ENCODE measurements at regions not wholly inside any gene's neighbourhood (a gene's known extent, or its start where the extent isn't known, plus 50 kb on each side); places are given as distances from the start of the nearest gene placed in this dataset.
"Not testable (repeated sequence)": the region's sequence is repeated elsewhere in the genome, so short reads cannot be mapped to it uniquely, and the experiment has no call there.

GRCh38 chr7:81233208-81233940, 314.5 kb upstream of the SEMA3C start:
- Histone ChIP-seq H3K9me3 (no peaks in the 10 kb centered on the region), H3K36me3 (replicated peaks) (no peaks in the 10 kb centered on the region), H3K4me3 (no peak overlapping the region), H3K4me1 (no peaks in the 10 kb centered on the region), H3K27me3 (ENCODE audit: low read depth) (no peaks in the 10 kb centered on the region)
- no peak for DNase-seq (ENCODE audit: low spot score in 2 of 2)
- in situ Hi-C loops (cut with MboI; ENCODE audit: low sequenced_read_pairs), result loop anchor here (25.0 kb wide), 1 partner anchor 521 kb away; no protein-coding TSS in a partner anchor

GRCh38 chr7:81232084-81232799, 313.4 kb upstream of the SEMA3C start:
- H3K36me3 ChIP-seq (replicated peaks), result no peaks in the 10 kb centered on the region
- no peaks in the 10 kb centered on the region for H3K9me3 ChIP-seq
- no peaks in the 10 kb centered on the region for H3K27me3 ChIP-seq (ENCODE audit: low read depth)
- no peaks in the 10 kb centered on the region for H3K4me1 ChIP-seq
- no peak for DNase-seq (ENCODE audit: low spot score in 2 of 2)
- in situ Hi-C loops (cut with MboI; ENCODE audit: low sequenced_read_pairs), result loop anchor here (25.0 kb wide), 1 partner anchor 520 kb away; no protein-coding TSS in a partner anchor
- H3K4me3 ChIP-seq, result no peak overlapping the region

- Histone ChIP-seq H3K9me3 (no peaks in the 10 kb centered on the region), H3K4me1 (no peaks in the 10 kb centered on the region), H3K36me3 (replicated peaks) (no peaks in the 10 kb centered on the region), H3K4me3 (no peak overlapping the region), H3K27me3 (ENCODE audit: low read depth) (no peaks in the 10 kb centered on the region)
- DNase-seq (ENCODE audit: low spot score in 2 of 2), result no peak
- in situ Hi-C loops (cut with MboI; ENCODE audit: low sequenced_read_pairs), result loop anchor here (25.0 kb wide), 1 partner anchor 519 kb away; no protein-coding TSS in a partner anchor
Measured at GRCh38 chr7:81231301-81231838, 312.5 kb upstream of the SEMA3C start.

GRCh38 chr7:81226234-81226633, 307.4 kb upstream of the SEMA3C start:
- DNase-seq (ENCODE audit: low spot score in 2 of 2), result no peak
- no peak overlapping the region for H3K4me3 ChIP-seq
- H3K4me1 ChIP-seq, result no peaks in the 10 kb centered on the region
- H3K36me3 ChIP-seq (replicated peaks), result no peaks in the 10 kb centered on the region
- H3K9me3 ChIP-seq, result 0 out of 2 replicates have a peak, but pooled peaks cover 4% of the 10 kb centered on the region
- in situ Hi-C loops (cut with MboI; ENCODE audit: low sequenced_read_pairs), result loop anchor here (25.0 kb wide), 1 partner anchor 514 kb away; no protein-coding TSS in a partner anchor
- H3K27me3 ChIP-seq (ENCODE audit: low read depth), result no peaks in the 10 kb centered on the region

- H3K36me3 ChIP-seq (replicated peaks); in situ Hi-C loops (cut with MboI; ENCODE audit: low sequenced_read_pairs); H3K9me3 ChIP-seq; H3K4me3 ChIP-seq; H3K27me3 ChIP-seq (ENCODE audit: low read depth); DNase-seq (ENCODE audit: low spot score in 2 of 2); H3K4me1 ChIP-seq: not testable (repeated sequence)
Measured at GRCh38 chr7:81222692-81223091, 303.8 kb upstream of the SEMA3C start.

- in situ Hi-C loops (cut with MboI; ENCODE audit: low sequenced_read_pairs), result no loop called here
- Histone ChIP-seq H3K36me3 (replicated peaks) (no peaks in the 10 kb centered on the region), H3K4me3 (no peak overlapping the region), H3K4me1 (no peaks in the 10 kb centered on the region), H3K9me3 (0 out of 2 replicates have a peak, but pooled peaks cover 4% of the 10 kb centered on the region), H3K27me3 (ENCODE audit: low read depth) (no peaks in the 10 kb centered on the region)
- DNase-seq (ENCODE audit: low spot score in 2 of 2), result no peak
Measured at GRCh38 chr7:81221527-81222217, 302.8 kb upstream of the SEMA3C start.

GRCh38 chr7:81218480-81219106, 299.7 kb upstream of the SEMA3C start:
- no peaks in the 10 kb centered on the region for H3K9me3 ChIP-seq
- DNase-seq (ENCODE audit: low spot score in 2 of 2), result no peak
- no peaks in the 10 kb centered on the region for H3K4me1 ChIP-seq
- no peaks in the 10 kb centered on the region for H3K36me3 ChIP-seq (replicated peaks)
- in situ Hi-C loops (cut with MboI; ENCODE audit: low sequenced_read_pairs), result no loop called here
- no peaks in the 10 kb centered on the region for H3K27me3 ChIP-seq (ENCODE audit: low read depth)
- no peak overlapping the region for H3K4me3 ChIP-seq

- no peak for DNase-seq (ENCODE audit: low spot score in 2 of 2)
- Histone ChIP-seq H3K36me3 (replicated peaks) (no peaks in the 10 kb centered on the region), H3K27me3 (ENCODE audit: low read depth) (no peaks in the 10 kb centered on the region), H3K4me1 (no peaks in the 10 kb centered on the region), H3K9me3 (no peaks in the 10 kb centered on the region), H3K4me3 (no peak overlapping the region)
- in situ Hi-C loops (cut with MboI; ENCODE audit: low sequenced_read_pairs), result no loop called here
Measured at GRCh38 chr7:81213394-81213793, 294.5 kb upstream of the SEMA3C start.

GRCh38 chr7:81211934-81212320, 293.1 kb upstream of the SEMA3C start:
- no peaks in the 10 kb centered on the region for H3K27me3 ChIP-seq (ENCODE audit: low read depth)
- no peaks in the 10 kb centered on the region for H3K9me3 ChIP-seq
- DNase-seq (ENCODE audit: low spot score in 2 of 2), result no peak
- in situ Hi-C loops (cut with MboI; ENCODE audit: low sequenced_read_pairs), result no loop called here
- no peaks in the 10 kb centered on the region for H3K36me3 ChIP-seq (replicated peaks)
- H3K4me1 ChIP-seq, result no peaks in the 10 kb centered on the region
- no peak overlapping the region for H3K4me3 ChIP-seq

- DNase-seq (ENCODE audit: low spot score in 2 of 2), result no peak
- H3K9me3 ChIP-seq, result no peaks in the 10 kb centered on the region
- no peaks in the 10 kb centered on the region for H3K27me3 ChIP-seq (ENCODE audit: low read depth)
- no peak overlapping the region for H3K4me3 ChIP-seq
- H3K36me3 ChIP-seq (replicated peaks), result no peaks in the 10 kb centered on the region
- in situ Hi-C loops (cut with MboI; ENCODE audit: low sequenced_read_pairs), result no loop called here
- H3K4me1 ChIP-seq, result no peaks in the 10 kb centered on the region
Measured at GRCh38 chr7:81211204-81211933, 292.5 kb upstream of the SEMA3C start.

- no peak for DNase-seq (ENCODE audit: low spot score in 2 of 2)
- Histone ChIP-seq H3K4me3 (no peak overlapping the region), H3K9me3 (no peaks in the 10 kb centered on the region), H3K27me3 (ENCODE audit: low read depth) (no peaks in the 10 kb centered on the region), H3K36me3 (replicated peaks) (no peaks in the 10 kb centered on the region), H3K4me1 (no peaks in the 10 kb centered on the region)
- in situ Hi-C loops (cut with MboI; ENCODE audit: low sequenced_read_pairs), result no loop called here
Measured at GRCh38 chr7:81210137-81211064, 291.6 kb upstream of the SEMA3C start.

- Histone ChIP-seq H3K9me3 (no peaks in the 10 kb centered on the region), H3K36me3 (replicated peaks) (no peaks in the 10 kb centered on the region), H3K27me3 (ENCODE audit: low read depth) (no peaks in the 10 kb centered on the region), H3K4me1 (no peaks in the 10 kb centered on the region), H3K4me3 (no peak overlapping the region)
- in situ Hi-C loops (cut with MboI; ENCODE audit: low sequenced_read_pairs), result no loop called here
- no peak for DNase-seq (ENCODE audit: low spot score in 2 of 2)
Measured at GRCh38 chr7:81209059-81209458, 290.2 kb upstream of the SEMA3C start.

Data from HAP-1 (cell line).